Midbrain (tissue), 1 donor: ENCODE measurements at regions not wholly inside any gene's neighbourhood (a gene's known extent, or its start where the extent isn't known, plus 50 kb on each side); places are given as distances from the start of the nearest gene placed in this dataset.

Experiments
- DNase-seq: peaks from one replicate; lab custom pipeline; 2025; lab: John Stamatoyannopoulos, UW

GRCh38 chr14:34214961-34215360, 247.1 kb downstream of the SPTSSA start:
- DNase-seq, result no peak

GRCh38 chr14:34213332-34213731, 248.7 kb downstream of the SPTSSA start:
- DNase-seq, result no peak

- peak; percentile 21 for DNase-seq
These were observed 249.7 kb downstream of the SPTSSA start for GRCh38 chr14:34212172-34212929.

GRCh38 chr14:34211732-34212131, 250.3 kb downstream of the SPTSSA start:
- no peak for DNase-seq

GRCh38 chr14:34208532-34208931, 253.5 kb downstream of the SPTSSA start:
- DNase-seq, result no peak

GRCh38 chr14:34205799-34206198, 254.9 kb upstream of the EGLN3 start:
- no peak for DNase-seq

GRCh38 chr14:34204774-34205173, 253.9 kb upstream of the EGLN3 start:
- no peak for DNase-seq

GRCh38 chr14:34203251-34203722, 252.4 kb upstream of the EGLN3 start:
- DNase-seq, result no peak

GRCh38 chr14:34201909-34202637, 251.2 kb upstream of the EGLN3 start:
- no peak for DNase-seq

GRCh38 chr14:34199585-34199984, 248.7 kb upstream of the EGLN3 start:
- DNase-seq, result no peak

GRCh38 chr14:34198096-34198495, 247.2 kb upstream of the EGLN3 start:
- DNase-seq, result no peak

GRCh38 chr14:34195964-34196363, 245.1 kb upstream of the EGLN3 start:
- DNase-seq, result no peak

- DNase-seq, result no peak
These were observed 239.8 kb upstream of the EGLN3 start for GRCh38 chr14:34190717-34191116.

- no peak for DNase-seq
These were observed 239.0 kb upstream of the EGLN3 start for GRCh38 chr14:34189866-34190265.

GRCh38 chr14:34187519-34188044, 236.7 kb upstream of the EGLN3 start:
- no peak for DNase-seq

- DNase-seq, result no peak
These were observed 236.2 kb upstream of the EGLN3 start for GRCh38 chr14:34187061-34187460.

GRCh38 chr14:34184126-34184525, 233.3 kb upstream of the EGLN3 start:
- DNase-seq, result no peak

- DNase-seq, result no peak
These were observed 232.6 kb upstream of the EGLN3 start for GRCh38 chr14:34183478-34183877.

GRCh38 chr14:34181338-34181737, 230.5 kb upstream of the EGLN3 start:
- no peak for DNase-seq

GRCh38 chr14:34180869-34181268, 230.0 kb upstream of the EGLN3 start:
- no peak for DNase-seq

GRCh38 chr14:34180434-34180833, 229.6 kb upstream of the EGLN3 start:
- no peak for DNase-seq

- DNase-seq, result no peak
These were observed 228.9 kb upstream of the EGLN3 start for GRCh38 chr14:34179727-34180126.

GRCh38 chr14:34177466-34177865, 226.6 kb upstream of the EGLN3 start:
- no peak for DNase-seq
